Activated CD4-positive, CD25-positive, alpha-beta regulatory T cell treated with anti-CD3 and anti-CD28 coated beads, Interleukin-2, amount 50 U/mL, for 72 hours (primary cell): ENCODE measurements at regions not wholly inside any gene's neighbourhood (a gene's known extent, or its start where the extent isn't known, plus 50 kb on each side); places are given as distances from the start of the nearest gene placed in this dataset.

ENCODE experiments used
- DNase-seq: peaks from one replicate; pipeline ENCODE4 v3.0.0; 2021

GRCh38 chr10:117673230-117674010 is 130.9 kb downstream of the EMX2 start:
- no peak for DNase-seq

- DNase-seq, result no peak
These were observed 131.7 kb downstream of the EMX2 start for GRCh38 chr10:117674201-117674600.

- DNase-seq, result no peak
These were observed 132.1 kb downstream of the EMX2 start for GRCh38 chr10:117674646-117675045.

- no peak for DNase-seq
These were observed 133.0 kb downstream of the EMX2 start for GRCh38 chr10:117675514-117676055.

GRCh38 chr10:117677239-117677638 is 134.7 kb downstream of the EMX2 start:
- DNase-seq, result no peak

GRCh38 chr10:117677890-117678500 is 135.4 kb downstream of the EMX2 start:
- DNase-seq, result no peak

GRCh38 chr10:117680601-117681000 is 138.1 kb downstream of the EMX2 start:
- DNase-seq, result no peak

GRCh38 chr10:117681104-117681503 is 138.6 kb downstream of the EMX2 start:
- no peak for DNase-seq

- no peak for DNase-seq
These were observed 141.6 kb downstream of the EMX2 start for GRCh38 chr10:117684046-117684610.

GRCh38 chr10:117684672-117685211 is 142.2 kb downstream of the EMX2 start:
- no peak for DNase-seq

GRCh38 chr10:117685431-117685830 is 142.9 kb downstream of the EMX2 start:
- DNase-seq, result no peak

GRCh38 chr10:117686606-117687005 is 144.1 kb downstream of the EMX2 start:
- no peak for DNase-seq

- DNase-seq, result no peak
These were observed 145.8 kb downstream of the EMX2 start for GRCh38 chr10:117688358-117688757.

- DNase-seq, result no peak
These were observed 147.0 kb downstream of the EMX2 start for GRCh38 chr10:117689566-117689965.

GRCh38 chr10:117690359-117690758 is 147.8 kb downstream of the EMX2 start:
- DNase-seq, result no peak

GRCh38 chr10:117694190-117694589 is 151.6 kb downstream of the EMX2 start:
- DNase-seq, result no peak

- no peak for DNase-seq
These were observed 154.9 kb downstream of the EMX2 start for GRCh38 chr10:117697402-117697801.

- DNase-seq, result no peak
These were observed 156.3 kb downstream of the EMX2 start for GRCh38 chr10:117698809-117699208.

GRCh38 chr10:117699436-117700075 is 157.0 kb downstream of the EMX2 start:
- DNase-seq, result no peak

GRCh38 chr10:117710181-117710798 is 167.7 kb downstream of the EMX2 start:
- DNase-seq, result no peak

- DNase-seq, result no peak
These were observed 174.3 kb downstream of the EMX2 start for GRCh38 chr10:117716889-117717288.
